Upper lobe of left lung (tissue), 6 donors: ENCODE measurements at regions not wholly inside any gene's neighbourhood (a gene's known extent, or its start where the extent isn't known, plus 50 kb on each side); places are given as distances from the start of the nearest gene placed in this dataset.
"Not testable (repeated sequence)": the region's sequence is repeated elsewhere in the genome, so short reads cannot be mapped to it uniquely, and the experiment has no call there.

Experiments
- ATAC-seq, 2 donors: fragments of 200-7000 bp; cut with Tn5 transposase; one replicate each; pipeline ENCODE4 v1.9.1; 2022; ENCODE audit warnings: mild to moderate bottlenecking in 2 of 2, moderate library complexity in 2 of 2; ENCODE audit not compliant: low FRiP score in 2 of 2
- DNase-seq, 2 donors: peaks; one replicate each; pipeline ENCODE4 v3.0.0-alpha.2; 2019 to 2020
- H3K27ac ChIP-seq, 4 donors: fragments of 200-600 bp; sonication (generic); one replicate each; pipeline ENCODE4 v1.5.1; 2016 to 2019
- H3K27me3 ChIP-seq, 4 donors: fragments of 200-600 bp; sonication (generic); one replicate each; pipeline ENCODE4 v1.5.1; 2017 to 2019
- H3K36me3 ChIP-seq, 4 donors: fragments of 200-600 bp; sonication (generic); one replicate each; pipeline ENCODE4 v1.5.1; 2016 to 2019
- H3K4me1 ChIP-seq, 4 donors: fragments of 200-600 bp; sonication (generic); one replicate each; pipeline ENCODE4 v1.5.1; 2018 to 2019
- H3K4me3 ChIP-seq, 4 donors: fragments of 200-600 bp; sonication (generic); one replicate each; pipeline ENCODE4 v1.5.1; 2017 to 2019; ENCODE audit warnings: mild to moderate bottlenecking in 2 of 4, moderate library complexity in 1 of 4
- H3K9me3 ChIP-seq, 4 donors: fragments of 200-600 bp; sonication (generic); one replicate each; pipeline ENCODE4 v1.5.1; 2018 to 2019
- CTCF ChIP-seq, 6 experiments: fragments of 450-650 bp in 4 of 6; fragments of 200-600 bp in 2 of 6; sonication (generic) in 2 of 6; IDR thresholded peaks; one replicate each; pipeline ENCODE4 v1.5.1; 2016 to 2019; ENCODE audit warnings: antibody characterized with exemption in 6 of 6
- EP300 ChIP-seq, 4 donors: sonication (generic); formaldehyde crosslinking; IDR thresholded peaks; one replicate each; pipeline ENCODE4 v1.5.1; 2017; ENCODE audit warnings: antibody characterized with exemption in 4 of 4, control low read depth in 2 of 4
- POLR2A ChIP-seq, 4 donors: fragments of 450-650 bp; IDR thresholded peaks; one replicate each; pipeline ENCODE4 v1.5.1; 2016 to 2017; ENCODE audit warnings: antibody characterized with exemption in 4 of 4, mild to moderate bottlenecking in 2 of 4
- POLR2AphosphoS5 ChIP-seq, 2 donors: sonication (generic); formaldehyde crosslinking; IDR thresholded peaks; one replicate each; pipeline ENCODE4 v1.5.1; 2017; ENCODE audit warnings: antibody characterized with exemption in 2 of 2
- WGBS, 2 donors: methylation state at CpG; one replicate each; pipeline ENCODE4 v1.1.5; 2017 to 2018; 5-methylcytosine and 5-hydroxymethylcytosine counted together
- donor health status: DM: no; HTN: no; CAD: no; lungs with moderate emphysema.
- donor health status: DM: no; HTN: yes; CAD: no; lungs with severe emphysema.

DNA sequence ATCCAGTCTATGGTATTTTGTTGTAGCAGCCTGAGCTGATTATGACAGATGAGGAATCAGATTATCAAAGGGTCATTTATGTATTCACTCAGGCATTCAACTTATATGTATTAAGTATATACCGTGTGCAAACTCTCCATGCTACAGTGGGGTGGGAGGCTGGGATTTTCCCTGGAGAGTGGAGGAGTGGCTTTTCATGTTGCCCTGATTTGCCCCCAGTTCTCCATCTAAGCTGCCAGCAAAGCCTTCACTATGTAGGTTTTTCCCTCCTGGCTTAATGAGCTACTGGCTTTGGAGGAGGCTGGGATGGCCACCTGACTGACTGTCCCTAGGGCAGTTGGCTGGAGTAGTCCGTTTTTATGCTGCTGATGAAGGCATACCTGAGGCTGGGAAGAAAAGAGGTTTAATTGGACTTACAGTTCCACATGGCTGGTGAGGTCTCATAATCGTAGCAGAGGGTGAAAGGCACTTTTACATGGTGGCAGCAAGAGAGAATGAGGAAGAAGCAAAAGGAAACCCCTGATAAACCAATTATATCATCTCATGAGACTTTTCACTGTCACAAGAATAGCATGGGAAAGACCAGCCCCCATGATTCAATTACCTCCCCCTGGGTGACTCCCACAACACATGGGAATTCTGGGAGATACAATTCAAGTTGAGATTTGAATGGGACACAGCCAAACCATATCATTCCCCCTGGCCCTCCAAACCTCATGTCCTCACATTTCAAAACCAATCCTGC, 253.9 kb downstream of the RPLP1 start:
- no peak for TF ChIP-seq POLR2A (IDR thresholded peaks at IDR 0.05)
- TF ChIP-seq POLR2AphosphoS5 (IDR thresholded peaks at IDR 0.05): no peak
- no peak for TF ChIP-seq CTCF (IDR thresholded peaks at IDR 0.05)
- no peak for TF ChIP-seq EP300 (IDR thresholded peaks at IDR 0.05)
- Histone ChIP-seq H3K4me1 (no peaks in the 10 kb centered on the region), H3K27ac (no peak overlapping the region), H3K36me3 (no peaks in the 10 kb centered on the region), H3K4me3 (no peak overlapping the region), H3K27me3 (no peaks in the 10 kb centered on the region), H3K9me3 (peaks cover 0 to 17% (median 8%) of the 10 kb centered on the region in 4 donors)
- DNase-seq: no peak
- ATAC-seq: no peak
- WGBS, 2 donors: 85 to 88% methylated on average over 3 of the region's 3 CpGs

DNA sequence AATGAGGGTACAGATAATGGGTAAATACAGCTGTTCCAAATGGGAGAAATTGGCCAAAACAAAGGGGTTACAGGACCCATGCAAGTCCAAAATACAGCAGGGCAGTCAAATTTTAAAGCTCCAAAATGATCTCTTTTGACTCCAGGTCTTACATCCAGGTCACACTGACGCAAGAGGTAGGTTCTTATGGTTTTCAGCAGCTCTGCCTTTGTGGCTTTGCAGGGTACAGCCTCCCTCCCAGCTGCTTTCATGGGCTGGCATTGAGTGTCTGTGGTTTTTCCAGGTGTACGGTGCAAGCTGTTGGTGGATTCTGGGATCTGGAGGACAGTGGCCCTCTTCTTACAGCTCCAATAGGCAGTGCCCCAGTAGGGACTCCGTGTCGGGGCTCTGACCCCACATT, 254.6 kb downstream of the RPLP1 start:
- H3K36me3 ChIP-seq, H3K27ac ChIP-seq, H3K4me3 ChIP-seq, ATAC-seq, H3K4me1 ChIP-seq, H3K27me3 ChIP-seq, DNase-seq: not testable (repeated sequence)
- 93 to 94% methylated on average over 4 of the region's 4 CpGs for WGBS, 2 donors
- peaks cover 0 to 17% (median 8%) of the 10 kb centered on the region in 4 donors for H3K9me3 ChIP-seq

DNA sequence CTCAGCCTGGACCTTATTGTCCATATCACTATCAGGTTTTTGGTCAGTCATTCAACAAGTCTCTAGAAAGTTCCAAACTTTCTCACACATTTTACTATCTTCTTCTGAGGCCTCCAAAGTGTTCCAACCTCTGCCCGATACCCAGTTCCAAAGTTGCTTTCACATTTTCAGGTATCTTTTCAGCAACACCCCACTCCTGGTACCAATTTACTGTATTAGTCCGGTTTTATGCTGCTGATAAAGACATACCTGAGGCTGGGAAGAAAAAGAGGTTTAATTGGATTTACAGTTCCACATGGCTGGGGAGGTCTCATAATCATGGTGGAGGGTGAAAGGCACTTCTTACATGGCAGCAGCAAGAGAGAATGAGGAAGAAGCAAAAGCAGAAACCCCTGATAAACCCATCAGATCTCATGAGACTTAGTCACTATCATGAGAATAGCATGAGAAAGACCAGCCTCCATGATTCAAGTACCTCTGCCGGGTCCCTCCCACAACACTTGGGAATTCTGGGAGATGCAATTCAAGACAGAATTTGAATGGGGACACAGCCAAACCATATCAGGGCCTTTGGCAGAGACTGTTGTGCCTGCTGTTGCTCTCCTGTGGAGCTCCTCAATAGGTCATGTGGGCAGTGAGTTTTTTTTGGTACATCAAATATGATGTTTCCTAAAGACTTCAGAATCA, 256.0 kb downstream of the RPLP1 start:
- H3K27me3 ChIP-seq, H3K4me3 ChIP-seq, H3K36me3 ChIP-seq, H3K4me1 ChIP-seq, ATAC-seq, DNase-seq, H3K27ac ChIP-seq: not testable (repeated sequence)
- WGBS, 2 donors: 90 to 92% methylated on average over 3 of the region's 3 CpGs
- peaks cover 0 to 17% (median 8%) of the 10 kb centered on the region in 4 donors for H3K9me3 ChIP-seq

DNA sequence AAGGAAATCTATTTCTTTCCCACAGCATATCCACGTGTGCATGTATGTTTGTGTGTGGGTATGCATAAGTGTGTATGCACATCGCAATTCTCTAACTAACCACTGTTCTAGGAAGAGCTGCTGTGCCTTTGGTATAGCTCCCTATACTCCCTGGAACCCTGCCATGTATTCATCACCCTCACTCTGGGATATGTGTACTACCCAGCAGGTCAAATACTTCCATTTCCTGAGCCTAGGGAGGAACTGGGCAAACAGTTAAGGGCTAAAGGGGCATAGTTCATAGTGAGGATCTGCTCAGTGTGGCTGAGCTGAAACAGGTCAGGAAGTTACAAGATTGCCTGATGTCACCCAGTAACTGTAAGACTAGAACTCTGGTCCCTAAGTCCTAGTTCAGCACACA, 260.4 kb downstream of the RPLP1 start:
- DNase-seq (no peak), ATAC-seq (peak in 1 of 2 donors; percentile 41)
- Histone ChIP-seq H3K27ac (peak overlapping the region in 1 of 4 donors; percentile 27), H3K4me3 (no peak overlapping the region), H3K9me3 (peaks cover 0 to 12% (median 6%) of the 10 kb centered on the region in 4 donors), H3K36me3 (no peaks in the 10 kb centered on the region), H3K27me3 (no peaks in the 10 kb centered on the region), H3K4me1 (peaks cover 0 to 10% (median 2%) of the 10 kb centered on the region in 4 donors)
- WGBS, 2 donors: 73 to 86% methylated on average over 2 of the region's 2 CpGs
- TF ChIP-seq EP300 (IDR thresholded peaks at IDR 0.05) (no peak), POLR2AphosphoS5 (IDR thresholded peaks at IDR 0.05) (no peak), CTCF (IDR thresholded peaks at IDR 0.05) (no peak), POLR2A (IDR thresholded peaks at IDR 0.05) (no peak)

GRCh38 chr15:69713726-69714559, 261.3 kb downstream of the RPLP1 start:
- ATAC-seq (peak in 1 of 2 donors; percentile 52), DNase-seq (peak in 1 of 2 donors; percentile 52)
- Histone ChIP-seq H3K27ac (no peak overlapping the region), H3K4me3 (no peak overlapping the region), H3K27me3 (no peaks in the 10 kb centered on the region), H3K4me1 (peaks cover 0 to 10% (median 6%) of the 10 kb centered on the region in 4 donors), H3K9me3 (peaks cover 0 to 3% (median 0%) of the 10 kb centered on the region in 4 donors), H3K36me3 (no peaks in the 10 kb centered on the region)
- TF ChIP-seq EP300 (IDR thresholded peaks at IDR 0.05) (no peak), CTCF (IDR thresholded peaks at IDR 0.05) (no peak), POLR2A (IDR thresholded peaks at IDR 0.05) (peak in 1 of 4 donors; percentile 18), POLR2AphosphoS5 (IDR thresholded peaks at IDR 0.05) (peak in 1 of 2 donors; percentile 14)
- 70 to 80% methylated on average over 9 of the region's 9 CpGs for WGBS, 2 donors
